Esophagus squamous epithelium (tissue), 5 donors: ENCODE measurements at regions not wholly inside any gene's neighbourhood (a gene's known extent, or its start where the extent isn't known, plus 50 kb on each side); places are given as distances from the start of the nearest gene placed in this dataset.

Experiments
- DNase-seq: peaks from one replicate; lab custom pipeline; 2025; lab: John Stamatoyannopoulos, UW
- H3K27ac ChIP-seq, 4 donors: fragments of 200-600 bp; sonication (generic); one replicate each; pipeline ENCODE4 v1.5.1; 2016 to 2019; ENCODE audit warnings: mild to moderate bottlenecking in 1 of 4
- H3K27me3 ChIP-seq, 4 donors: fragments of 200-600 bp; sonication (generic); 1 replicate in 3 of 4; 2 replicates in 1 of 4; pipeline versions ENCODE4 v1.5.1 to v1.6.0; 2017 to 2021; ENCODE audit warnings: antibody characterized with exemption in 1 of 4
- H3K36me3 ChIP-seq, 3 donors: fragments of 200-600 bp; sonication (generic); one replicate each; pipeline ENCODE4 v1.5.1; 2016 to 2019
- H3K4me1 ChIP-seq, 3 donors: fragments of 200-600 bp; sonication (generic); one replicate each; pipeline ENCODE4 v1.5.1; 2017 to 2019
- H3K4me3 ChIP-seq, 4 donors: fragments of 200-600 bp; sonication (generic); 1 replicate in 3 of 4; 2 replicates in 1 of 4; pipeline ENCODE4 v1.5.1; 2016 to 2019; ENCODE audit warnings: mild to moderate bottlenecking in 2 of 4, moderate library complexity in 1 of 4
- H3K9me3 ChIP-seq, 3 donors: fragments of 200-600 bp; sonication (generic); one replicate each; pipeline ENCODE4 v1.5.1; 2016 to 2019
- CTCF ChIP-seq, 6 experiments: fragments of 450-650 bp in 4 of 6; fragments of 200-600 bp in 2 of 6; sonication (generic) in 2 of 6; IDR thresholded peaks; one replicate each; pipeline ENCODE4 v1.5.1; 2016 to 2019; ENCODE audit warnings: antibody characterized with exemption in 6 of 6, mild to moderate bottlenecking in 4 of 6, moderate library complexity in 4 of 6
- POLR2A ChIP-seq, 4 donors: fragments of 450-650 bp; IDR thresholded peaks; one replicate each; pipeline ENCODE4 v1.6.1; 2017; ENCODE audit warnings: antibody characterized with exemption in 4 of 4, mild to moderate bottlenecking in 4 of 4, moderate library complexity in 3 of 4
- WGBS, 2 donors: methylation state at CpG; one replicate each; pipeline ENCODE4 v1.1.5; 2018; 5-methylcytosine and 5-hydroxymethylcytosine counted together
- intact Hi-C: fragments of 100-400 bp; cut with DNase I; formaldehyde crosslinking; loops from one replicate; pipeline ENCODE4 v1.15.0; 2022
- donor health status: DM: yes; HTN: yes; CAD: no.

- 44 to 57% methylated on average over 9 to 11 of the region's 12 CpGs for WGBS, 2 donors
- no peak overlapping the region for H3K4me3 ChIP-seq
- peaks cover 1 to 28% (median 7%) of the 10 kb centered on the region in 3 donors for H3K4me1 ChIP-seq
- no peak for DNase-seq
- H3K9me3 ChIP-seq = no peaks in the 10 kb centered on the region
- H3K27me3 ChIP-seq = no peaks in the 10 kb centered on the region
- peaks cover 0 to 6% (median 0%) of the 10 kb centered on the region in 3 donors for H3K36me3 ChIP-seq
- intact Hi-C loops = no loop called here
- H3K27ac ChIP-seq = no peak overlapping the region
- TF ChIP-seq CTCF (IDR thresholded peaks at IDR 0.05) = no peak
- TF ChIP-seq POLR2A (IDR thresholded peaks at IDR 0.05) = no peak
Measured at GRCh38 chr5:116378007-116378776, 196.4 kb downstream of the SEMA6A start.

DNA sequence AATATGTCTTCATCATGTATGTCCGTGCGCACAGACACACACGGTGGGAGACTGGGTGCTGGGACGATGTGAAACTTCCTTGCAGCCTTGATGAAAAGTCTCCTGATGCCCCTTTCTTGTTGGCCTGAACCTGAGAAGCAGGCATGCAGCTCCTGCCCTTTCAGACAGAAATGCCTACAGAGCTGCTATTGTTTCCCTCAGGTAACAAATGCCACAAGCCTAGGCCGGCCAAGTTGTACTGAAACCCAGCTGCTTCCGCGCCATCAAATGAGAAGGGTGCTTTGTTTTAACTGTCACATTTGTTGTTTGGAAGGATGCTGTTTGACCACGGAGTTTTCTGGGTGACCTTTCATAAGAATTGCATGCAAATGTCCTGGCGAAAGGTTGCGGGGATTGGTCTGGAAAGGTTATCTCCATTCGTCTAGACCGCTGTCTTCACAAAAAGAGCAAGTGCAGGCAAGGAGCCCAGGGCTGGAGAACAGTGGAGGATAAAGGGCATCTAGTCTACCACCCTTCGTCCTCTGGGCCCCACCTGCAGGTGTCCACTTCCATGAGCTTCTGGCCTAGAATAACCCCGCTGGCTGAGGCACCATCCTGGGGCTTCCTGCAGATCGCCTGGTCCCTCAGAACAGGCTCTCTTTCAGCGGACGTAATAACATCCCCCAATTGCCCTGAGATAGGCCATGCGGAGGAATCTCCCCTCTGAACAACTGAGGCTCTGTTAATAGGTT, 197.2 kb downstream of the SEMA6A start:
- Histone ChIP-seq H3K27ac (no peak overlapping the region), H3K9me3 (no peaks in the 10 kb centered on the region), H3K36me3 (peaks cover 0 to 5% (median 0%) of the 10 kb centered on the region in 3 donors), H3K27me3 (no peaks in the 10 kb centered on the region), H3K4me1 (peaks cover 8 to 35% (median 12%) of the 10 kb centered on the region in 3 donors), H3K4me3 (no peak overlapping the region)
- intact Hi-C loops = no loop called here
- no peak for DNase-seq
- WGBS, 2 donors = 80 to 85% methylated on average over 16 of the region's 18 CpGs
- TF ChIP-seq POLR2A (IDR thresholded peaks at IDR 0.05) = no peak
- TF ChIP-seq CTCF (IDR thresholded peaks at IDR 0.05) = no peak

DNA sequence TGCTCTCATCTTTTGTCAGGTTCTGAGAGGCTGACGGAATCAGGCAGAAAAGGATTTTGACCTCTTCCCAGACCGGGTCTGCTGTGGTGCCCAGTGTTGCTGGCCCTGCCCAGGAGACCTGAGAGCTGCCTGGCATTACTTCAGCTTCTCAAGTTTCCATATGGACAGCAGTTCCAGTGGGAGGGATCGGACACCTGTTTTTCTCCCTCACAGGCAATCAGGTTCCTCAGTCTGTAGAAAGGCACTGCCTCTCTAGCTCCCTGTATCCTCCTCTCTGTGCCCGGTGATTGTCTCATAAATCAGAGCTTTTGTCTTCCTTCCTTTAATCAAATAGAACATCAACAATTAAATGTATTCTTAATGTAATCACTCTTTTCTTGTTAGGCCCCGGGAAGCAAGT, 198.7 kb downstream of the SEMA6A start:
- Histone ChIP-seq H3K27ac (no peak overlapping the region), H3K4me1 (peaks cover 21 to 51% (median 25%) of the 10 kb centered on the region in 3 donors), H3K9me3 (no peaks in the 10 kb centered on the region), H3K4me3 (no peak overlapping the region), H3K27me3 (no peaks in the 10 kb centered on the region), H3K36me3 (no peaks in the 10 kb centered on the region)
- DNase-seq = no peak
- TF ChIP-seq POLR2A (IDR thresholded peaks at IDR 0.05) = no peak
- TF ChIP-seq CTCF (IDR thresholded peaks at IDR 0.05) = no peak
- intact Hi-C loops = no loop called here
- 67 to 93% methylated on average over 5 of the region's 5 CpGs for WGBS, 2 donors

- TF ChIP-seq CTCF (IDR thresholded peaks at IDR 0.05) (no peak), POLR2A (IDR thresholded peaks at IDR 0.05) (no peak)
- Histone ChIP-seq H3K27ac (peak overlapping the region in 2 of 4 donors; percentile 31 to 39), H3K36me3 (no peaks in the 10 kb centered on the region), H3K9me3 (no peaks in the 10 kb centered on the region), H3K27me3 (no peaks in the 10 kb centered on the region), H3K4me3 (no peak overlapping the region), H3K4me1 (peaks cover 21 to 65% (median 25%) of the 10 kb centered on the region in 3 donors)
- WGBS, 2 donors = 51 to 59% methylated on average over 3 to 4 of the region's 4 CpGs
- no peak for DNase-seq
- intact Hi-C loops = no loop called here
Measured at GRCh38 chr5:116374434-116374852, 200.2 kb downstream of the SEMA6A start.
